Stimulated activated CD4-positive, alpha-beta T cell treated with anti-CD3 and anti-CD28 coated beads, TNF-alpha, amount 100 ng/mL, for 48 hours (primary cell): ENCODE measurements at regions not wholly inside any gene's neighbourhood (a gene's known extent, or its start where the extent isn't known, plus 50 kb on each side); places are given as distances from the start of the nearest gene placed in this dataset.
"Not testable (repeated sequence)": the region's sequence is repeated elsewhere in the genome, so short reads cannot be mapped to it uniquely, and the experiment has no call there.

ENCODE experiments used
- DNase-seq, 3 donors: peaks; one replicate each; pipeline ENCODE4 v3.0.0-alpha.2; 2020; ENCODE audit warnings: low read depth in 3 of 3

DNA sequence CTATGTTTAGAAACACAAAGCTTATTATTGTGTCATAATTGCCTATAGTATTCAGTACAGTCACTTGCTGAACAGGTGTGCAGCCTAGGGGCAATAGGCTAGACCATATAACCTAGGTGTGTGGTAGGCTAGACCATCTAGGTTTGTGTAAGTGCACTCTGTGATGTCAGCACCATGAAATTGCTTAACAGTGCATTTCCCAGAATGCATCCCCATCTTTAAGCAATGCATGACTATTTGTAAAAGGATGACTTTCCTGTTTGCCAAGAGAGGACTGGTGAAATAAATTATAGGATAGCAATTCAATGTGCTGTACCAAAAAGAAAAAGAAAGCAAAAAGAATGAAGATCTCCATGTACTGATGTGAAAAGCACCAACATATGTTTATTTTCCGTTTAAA lies 288.7 kb upstream of the AUTS2 start:
- DNase-seq, result no peak

- no peak for DNase-seq
Measured at GRCh38 chr7:69311489-69311888, 286.8 kb upstream of the AUTS2 start.

- DNase-seq, result not testable (repeated sequence)
Measured at GRCh38 chr7:69313852-69314251, 284.4 kb upstream of the AUTS2 start.

DNA sequence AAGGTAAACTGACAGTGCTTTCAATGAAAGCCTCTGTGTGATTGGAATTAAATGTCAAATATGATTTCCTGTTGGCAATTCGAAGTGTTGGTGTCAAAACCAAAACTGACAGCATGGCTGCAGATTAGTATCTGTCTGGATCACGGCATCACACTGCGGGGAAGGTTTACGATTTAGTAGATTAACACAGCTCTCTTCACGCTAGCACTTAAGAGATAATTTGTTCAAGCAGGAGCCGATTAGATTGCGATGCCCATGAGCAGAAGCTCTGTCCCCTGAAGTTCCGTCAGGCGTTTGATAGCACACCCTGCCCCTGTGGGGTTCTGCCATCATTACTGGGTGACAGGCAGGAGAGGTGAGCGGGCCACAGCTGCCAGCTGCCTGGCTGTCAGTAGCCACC lies 279.5 kb upstream of the AUTS2 start:
- DNase-seq, result no peak

- no peak for DNase-seq
Measured at GRCh38 chr7:69328516-69328915, 269.8 kb upstream of the AUTS2 start.

DNA sequence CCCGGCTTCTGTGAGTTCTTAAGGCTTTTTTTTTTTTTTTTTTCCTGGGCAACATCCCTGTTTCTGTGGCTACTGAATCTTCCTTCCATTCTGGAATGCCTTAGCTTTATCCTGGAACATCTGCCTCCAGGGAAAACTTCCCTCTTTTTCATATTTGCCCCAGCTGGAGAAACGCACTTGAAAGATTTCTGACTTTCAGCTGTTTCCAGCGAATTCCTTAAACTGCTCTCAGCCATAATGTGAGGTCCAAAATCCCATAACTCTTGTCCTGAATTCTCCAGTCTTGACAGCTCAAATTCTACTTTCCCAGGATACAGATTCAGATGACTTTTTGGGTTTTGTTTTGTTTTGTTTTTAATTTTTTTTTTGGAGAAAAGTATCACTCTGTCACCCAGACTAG lies 263.6 kb upstream of the AUTS2 start:
- DNase-seq, result no peak

DNA sequence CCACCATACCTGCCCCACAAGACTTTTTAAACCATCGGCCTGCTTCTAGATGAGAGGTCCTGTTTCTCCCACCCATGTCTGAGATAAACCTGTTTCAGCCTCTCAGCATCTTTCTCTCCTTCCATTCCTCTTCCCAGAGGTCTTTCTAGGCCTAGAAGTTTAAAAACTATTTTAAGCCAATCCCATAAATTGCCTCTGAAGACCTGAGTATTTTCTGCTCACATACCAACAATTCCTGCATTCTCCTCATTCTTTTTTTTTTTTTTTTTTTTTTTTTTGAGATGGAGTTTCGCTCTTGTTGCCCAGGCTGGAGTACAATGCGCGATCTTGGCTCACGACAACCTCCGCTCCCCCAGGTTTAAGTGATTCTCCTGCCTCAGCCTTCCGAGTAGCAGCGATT lies 262.9 kb upstream of the AUTS2 start:
- no peak for DNase-seq

DNA sequence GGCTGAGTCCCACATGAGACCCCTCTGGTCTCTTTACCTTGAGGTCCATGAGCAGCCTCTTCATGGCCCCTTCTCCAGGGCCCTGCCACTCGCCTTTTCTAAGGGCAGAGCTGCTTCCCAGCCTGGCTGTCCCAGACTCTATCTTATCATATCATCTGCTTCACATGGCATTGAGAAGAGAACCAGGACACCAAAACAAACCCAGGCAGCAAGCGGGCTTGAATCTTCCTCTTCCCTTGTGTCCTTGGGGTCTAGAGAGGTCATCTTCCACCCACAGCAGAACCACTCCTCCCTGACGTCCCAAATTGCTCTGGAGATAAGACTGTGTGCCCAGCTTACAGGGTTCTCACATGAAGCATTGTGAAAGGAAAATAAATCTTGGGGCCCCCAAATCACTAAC lies 261.3 kb upstream of the AUTS2 start:
- no peak for DNase-seq

- DNase-seq, result no peak
Measured at GRCh38 chr7:69338144-69338543, 260.1 kb upstream of the AUTS2 start.

GRCh38 chr7:69341288-69341687 lies 257.0 kb upstream of the AUTS2 start:
- DNase-seq, result no peak

GRCh38 chr7:69342154-69342884 lies 256.0 kb upstream of the AUTS2 start:
- DNase-seq, result no peak

DNA sequence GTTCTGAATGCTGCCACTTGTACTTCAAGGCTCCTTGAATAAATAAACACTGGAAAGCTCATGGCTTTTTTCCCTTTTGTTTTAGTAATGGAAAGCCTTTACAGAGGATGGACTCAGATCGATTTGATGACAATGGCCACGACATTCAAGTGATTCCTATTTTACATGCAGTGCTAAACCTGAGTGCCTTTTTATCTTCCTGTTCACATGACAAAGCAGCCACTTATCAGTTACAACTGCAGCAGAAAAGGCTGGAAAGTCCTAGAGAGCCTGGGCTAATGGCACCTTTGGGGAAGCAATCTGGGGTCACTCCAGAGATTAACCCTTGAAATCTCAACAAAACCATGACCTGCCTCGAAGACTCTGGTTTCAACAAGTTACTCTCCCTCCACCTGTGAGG lies 249.0 kb upstream of the AUTS2 start:
- DNase-seq, result no peak

GRCh38 chr7:69358163-69358821 lies 240.0 kb upstream of the AUTS2 start:
- no peak for DNase-seq

DNA sequence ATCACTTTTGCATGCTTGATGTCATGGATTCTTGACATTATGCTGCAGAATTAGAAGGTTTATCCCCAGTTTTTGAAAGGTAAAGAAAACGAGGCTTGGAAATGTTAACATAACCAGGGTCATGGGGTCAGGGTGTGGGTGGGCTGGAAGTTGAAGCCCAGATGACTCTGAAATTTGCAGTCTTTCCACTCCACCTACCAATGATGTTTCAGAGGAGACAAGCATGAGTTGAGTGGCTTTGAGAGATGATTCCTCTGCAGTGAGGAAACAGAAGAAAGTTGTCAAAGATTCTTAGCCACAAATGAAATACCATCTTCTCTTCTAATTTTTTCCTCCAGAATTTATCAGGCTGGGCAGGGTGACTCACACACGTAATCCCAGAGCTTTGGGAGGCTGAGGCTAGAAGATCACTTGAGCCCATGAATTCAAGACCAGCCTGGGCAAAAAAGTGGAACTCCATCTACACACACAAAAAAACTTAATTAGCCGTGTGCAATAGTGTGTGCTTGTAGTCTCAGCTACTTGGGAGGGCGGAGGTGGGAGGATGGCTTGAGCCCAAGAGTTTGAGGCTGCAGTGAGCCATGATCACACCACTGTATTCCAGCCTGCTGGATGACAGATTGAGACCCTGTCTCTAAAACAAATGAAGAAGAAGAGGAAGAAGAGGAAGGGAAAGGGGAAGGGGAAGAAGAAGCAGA lies 239.1 kb upstream of the AUTS2 start:
- DNase-seq, result no peak

DNA sequence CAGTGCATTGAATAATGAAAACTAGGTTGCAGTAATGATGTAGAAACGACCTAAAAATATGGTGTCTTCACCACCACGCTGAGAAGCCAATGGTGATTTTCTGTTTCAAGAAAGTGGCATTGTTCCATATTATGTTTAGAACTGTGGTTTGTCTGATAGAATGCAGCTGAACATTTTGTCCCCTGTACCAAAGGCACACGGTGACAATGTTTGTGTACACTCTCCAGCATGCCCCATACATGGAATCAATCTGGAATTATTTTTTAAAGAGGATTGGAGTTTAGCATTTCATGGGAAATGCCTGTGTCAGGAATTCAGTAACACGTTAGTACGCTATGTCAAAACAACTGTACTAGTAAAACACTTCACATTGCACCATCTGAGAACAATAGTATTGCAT lies 237.4 kb upstream of the AUTS2 start:
- DNase-seq, result no peak

GRCh38 chr7:69363136-69363535 lies 235.1 kb upstream of the AUTS2 start:
- DNase-seq, result no peak

DNA sequence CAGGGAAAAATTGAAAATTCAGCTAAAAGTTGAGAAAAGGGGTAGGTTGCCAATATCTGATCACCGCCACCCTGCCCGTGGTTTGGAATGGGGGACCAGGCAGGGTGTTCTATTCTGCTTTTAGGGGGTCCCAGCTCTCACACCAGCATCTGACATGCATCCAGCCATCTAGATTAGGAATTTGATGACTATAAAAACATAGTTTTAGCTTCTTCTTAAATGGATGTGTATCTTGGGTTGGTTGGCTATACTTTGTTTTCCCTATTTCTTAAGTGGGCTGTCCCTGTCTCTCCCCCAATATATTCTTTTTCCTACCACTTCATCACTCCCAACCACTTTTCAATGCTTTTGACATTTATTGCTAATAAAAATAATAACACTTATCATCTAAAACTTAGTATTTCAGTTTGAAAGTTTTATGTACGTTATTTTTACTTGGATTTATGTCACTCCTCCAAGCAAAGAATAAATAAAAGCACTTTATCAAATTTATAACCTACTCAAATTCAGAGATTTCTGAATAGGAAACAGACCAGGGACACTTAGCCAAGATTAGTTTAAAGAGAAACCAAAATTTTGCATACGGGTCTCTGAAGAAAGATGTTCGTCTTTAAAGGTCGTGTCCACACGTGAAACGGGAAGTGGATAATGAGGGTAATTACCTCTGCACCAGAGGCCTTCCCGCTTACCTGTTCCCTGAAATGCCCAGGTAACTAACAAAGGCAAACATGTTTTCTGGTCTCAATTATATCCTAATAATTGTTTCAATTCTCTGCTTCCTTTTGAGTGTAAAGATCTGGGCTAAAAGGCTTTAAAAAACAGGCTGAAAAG lies 233.2 kb upstream of the AUTS2 start:
- DNase-seq, result no peak

DNA sequence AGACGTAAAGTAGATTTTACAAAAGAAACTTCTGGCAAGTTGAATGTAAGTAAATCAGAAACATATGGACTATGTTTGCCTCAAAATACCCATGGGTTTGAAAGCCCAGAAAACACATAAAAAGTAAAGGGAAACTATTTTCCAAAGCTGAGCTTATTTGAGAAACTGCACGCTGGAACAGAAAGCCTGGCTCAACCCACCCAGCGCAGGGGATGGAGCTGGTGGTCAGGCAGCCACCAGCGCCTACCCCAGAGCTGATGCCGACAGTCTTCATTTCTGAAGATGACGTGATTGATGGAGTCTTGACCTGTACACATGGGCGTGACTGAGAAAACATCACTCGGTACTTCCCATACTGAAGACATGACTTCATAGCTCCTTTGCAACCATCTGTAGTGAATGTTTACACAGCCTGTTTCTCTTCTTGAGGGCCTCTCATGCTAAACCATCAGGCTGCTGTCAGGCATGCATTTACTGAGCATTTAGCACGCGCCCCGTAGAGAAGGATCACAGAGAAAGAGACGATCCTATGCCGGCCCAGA lies 232.6 kb upstream of the AUTS2 start:
- no peak for DNase-seq

DNA sequence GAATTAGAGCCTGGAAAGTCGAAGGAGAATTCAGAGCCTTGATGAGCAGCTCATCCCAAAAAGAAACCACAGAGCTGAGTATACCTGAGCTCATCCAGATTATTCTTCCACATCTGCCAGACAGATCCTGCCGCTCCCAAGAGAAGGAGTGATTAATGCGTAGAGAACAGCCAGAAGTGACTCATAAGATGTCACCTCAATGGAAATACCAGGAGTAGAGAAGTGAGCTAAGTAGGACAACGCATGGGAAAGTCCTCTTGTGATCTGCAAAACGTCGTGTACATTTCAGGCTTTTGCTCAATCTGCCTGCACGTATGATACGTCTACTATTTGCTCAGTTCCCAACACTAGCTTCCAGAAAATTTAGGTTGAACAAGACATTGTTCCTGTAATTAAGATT lies 230.5 kb upstream of the AUTS2 start:
- no peak for DNase-seq

DNA sequence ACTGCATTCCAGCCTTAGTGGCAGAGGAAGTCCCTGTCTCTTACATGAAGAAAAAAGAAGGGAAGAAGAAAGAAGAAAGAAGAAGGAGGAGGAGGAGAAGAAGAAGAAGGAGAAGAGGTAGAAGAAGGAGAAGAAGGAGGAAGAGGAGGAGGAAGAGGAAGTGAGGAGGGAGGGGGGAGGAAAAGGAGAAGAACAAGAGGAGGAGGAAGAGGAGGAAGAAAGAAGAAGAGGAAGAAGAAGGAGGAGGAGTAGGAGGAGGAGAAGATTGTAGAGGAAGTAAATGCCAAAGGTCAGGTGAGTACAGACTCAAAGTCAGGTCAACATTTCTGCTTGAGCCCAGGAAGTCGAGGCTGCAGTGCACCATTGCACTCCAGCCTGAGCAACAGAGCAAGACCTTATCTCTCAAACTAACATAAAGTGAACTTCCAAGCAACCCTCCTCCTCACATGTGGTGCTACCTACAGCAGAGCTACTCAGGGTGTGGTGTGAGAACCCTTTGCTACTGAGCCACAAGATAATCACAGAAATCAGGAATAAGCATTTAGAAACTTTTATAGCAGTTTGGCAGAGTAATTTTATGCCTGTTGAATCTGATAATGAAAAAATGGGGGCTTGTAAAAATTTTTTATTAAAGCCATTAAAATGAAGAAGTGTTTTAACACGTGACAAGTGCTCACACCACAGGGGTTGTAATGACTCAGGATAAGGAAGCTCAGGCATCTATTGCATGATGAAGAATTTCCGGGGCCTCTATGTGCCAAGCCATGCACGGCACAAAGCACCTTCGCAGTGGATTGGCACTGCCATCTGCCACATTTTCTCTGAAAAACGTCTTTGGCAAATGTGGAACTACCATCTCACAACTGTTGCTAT lies 224.9 kb upstream of the AUTS2 start:
- no peak for DNase-seq

DNA sequence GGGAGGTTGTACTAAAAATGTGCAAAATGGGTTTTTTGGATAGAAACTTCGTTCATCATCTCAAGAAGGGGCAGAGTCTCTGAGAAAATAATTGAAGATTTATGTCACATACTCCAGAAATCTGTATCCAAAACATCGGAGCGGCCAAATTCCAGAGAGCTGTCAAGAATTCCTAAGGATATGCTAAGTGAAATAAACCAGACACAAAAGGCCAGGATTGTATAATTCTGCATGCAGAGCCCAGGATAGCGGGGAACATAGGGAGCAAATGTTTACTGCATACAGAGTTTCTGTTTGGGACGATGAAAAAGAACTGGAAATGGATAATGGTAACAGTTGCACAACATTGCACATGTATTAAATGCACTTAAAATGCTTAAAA lies 224.2 kb upstream of the AUTS2 start:
- no peak for DNase-seq
